Calu3 (cell line): ENCODE measurements at regions not wholly inside any gene's neighbourhood (a gene's known extent, or its start where the extent isn't known, plus 50 kb on each side); places are given as distances from the start of the nearest gene placed in this dataset.
"Not testable (repeated sequence)": the region's sequence is repeated elsewhere in the genome, so short reads cannot be mapped to it uniquely, and the experiment has no call there.

ENCODE experiments used
- BruUV-seq: library from RNA; stranded (reverse); fragments of 400-500 nt; replicated peaks from 2 replicates; lab custom pipeline; 2021; lab: Mats Ljungman, UMichigan
- CTCF ChIA-PET: fragments of 300-600 bp; sonication (Branson Sonifier 250); formaldehyde crosslinking; loops from one replicate; lab custom pipeline; 2022; ENCODE audit warnings: antibody characterized with exemption; lab: Charles Lee
- DNase-seq: peaks from one replicate; pipeline ENCODE4 v3.0.0; 2022
- H3K27ac Mint-ChIP-seq: one replicate; pipeline ENCODE4 v1.8.0; 2022; ENCODE audit warnings: mixed read lengths; ENCODE audit not compliant: unreplicated experiment
- H3K27me3 Mint-ChIP-seq: one replicate; pipeline ENCODE4 v1.8.0; 2022; ENCODE audit warnings: mixed read lengths; ENCODE audit not compliant: unreplicated experiment
- H3K36me3 Mint-ChIP-seq: one replicate; pipeline ENCODE4 v1.8.0; 2022; ENCODE audit warnings: mild to moderate bottlenecking, moderate library complexity, mixed read lengths; ENCODE audit not compliant: insufficient read depth, unreplicated experiment
- H3K4me1 Mint-ChIP-seq: one replicate; pipeline ENCODE4 v1.8.0; 2022; ENCODE audit warnings: mild to moderate bottlenecking, low read depth, mixed read lengths; ENCODE audit not compliant: unreplicated experiment
- H3K4me3 Mint-ChIP-seq: one replicate; pipeline ENCODE4 v1.8.0; 2022; ENCODE audit warnings: mild to moderate bottlenecking, low read depth, moderate library complexity, mixed read lengths; ENCODE audit not compliant: unreplicated experiment
- H3K9me3 Mint-ChIP-seq: one replicate; pipeline ENCODE4 v1.8.0; 2022; ENCODE audit warnings: low read depth, mixed read lengths; ENCODE audit not compliant: unreplicated experiment
- intact Hi-C: fragments of 100-400 bp; cut with micrococcal nuclease; formaldehyde crosslinking; loops from one replicate; pipeline ENCODE4 v1.10.0; 2022; ENCODE audit not compliant: unreplicated experiment
- TF ChIP-seq, protein P1 (sequence below): fragments of 200-600 bp; IDR thresholded peaks from one replicate; pipeline ENCODE4 v1.8.0; 2022; ENCODE audit warnings: antibody characterized with exemption; ENCODE audit not compliant: unreplicated experiment

- intact Hi-C loops, result no loop called here
- no TSS peak for BruUV-seq
- CTCF ChIA-PET, result no interaction called here
- H3K27me3 Mint-ChIP-seq, result no peaks in the 10 kb centered on the region
- no peaks in the 10 kb centered on the region for H3K36me3 Mint-ChIP-seq
- no peak overlapping the region for H3K27ac Mint-ChIP-seq
- H3K4me3 Mint-ChIP-seq, result no peak overlapping the region
- H3K4me1 Mint-ChIP-seq, result peaks cover 14% of the 10 kb centered on the region
- H3K9me3 Mint-ChIP-seq, result no peaks in the 10 kb centered on the region
- DNase-seq, result peak; percentile 44
- TF ChIP-seq, protein P1, sequence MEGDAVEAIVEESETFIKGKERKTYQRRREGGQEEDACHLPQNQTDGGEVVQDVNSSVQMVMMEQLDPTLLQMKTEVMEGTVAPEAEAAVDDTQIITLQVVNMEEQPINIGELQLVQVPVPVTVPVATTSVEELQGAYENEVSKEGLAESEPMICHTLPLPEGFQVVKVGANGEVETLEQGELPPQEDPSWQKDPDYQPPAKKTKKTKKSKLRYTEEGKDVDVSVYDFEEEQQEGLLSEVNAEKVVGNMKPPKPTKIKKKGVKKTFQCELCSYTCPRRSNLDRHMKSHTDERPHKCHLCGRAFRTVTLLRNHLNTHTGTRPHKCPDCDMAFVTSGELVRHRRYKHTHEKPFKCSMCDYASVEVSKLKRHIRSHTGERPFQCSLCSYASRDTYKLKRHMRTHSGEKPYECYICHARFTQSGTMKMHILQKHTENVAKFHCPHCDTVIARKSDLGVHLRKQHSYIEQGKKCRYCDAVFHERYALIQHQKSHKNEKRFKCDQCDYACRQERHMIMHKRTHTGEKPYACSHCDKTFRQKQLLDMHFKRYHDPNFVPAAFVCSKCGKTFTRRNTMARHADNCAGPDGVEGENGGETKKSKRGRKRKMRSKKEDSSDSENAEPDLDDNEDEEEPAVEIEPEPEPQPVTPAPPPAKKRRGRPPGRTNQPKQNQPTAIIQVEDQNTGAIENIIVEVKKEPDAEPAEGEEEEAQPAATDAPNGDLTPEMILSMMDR, result peak; percentile 27
Observed at GRCh38 chr6:86706449-86706848, 230.9 kb upstream of the HTR1E start.

- H3K4me1 Mint-ChIP-seq, H3K36me3 Mint-ChIP-seq, H3K9me3 Mint-ChIP-seq, H3K4me3 Mint-ChIP-seq, DNase-seq, intact Hi-C loops, CTCF ChIA-PET, BruUV-seq, H3K27ac Mint-ChIP-seq, H3K27me3 Mint-ChIP-seq: not testable (repeated sequence)
Observed at GRCh38 chr6:86701228-86701627, 236.1 kb upstream of the HTR1E start.

GRCh38 chr6:86686496-86686895 is 250.8 kb upstream of the HTR1E start:
- Mint-ChIP-seq H3K27ac (no peak overlapping the region), H3K9me3 (no peaks in the 10 kb centered on the region), H3K36me3 (no peaks in the 10 kb centered on the region), H3K27me3 (no peaks in the 10 kb centered on the region), H3K4me1 (no peaks in the 10 kb centered on the region), H3K4me3 (no peak overlapping the region)
- CTCF ChIA-PET, result no interaction called here
- no TSS peak for BruUV-seq
- TF ChIP-seq, protein P1, result no peak
- no peak for DNase-seq
- intact Hi-C loops, result no loop called here

DNA sequence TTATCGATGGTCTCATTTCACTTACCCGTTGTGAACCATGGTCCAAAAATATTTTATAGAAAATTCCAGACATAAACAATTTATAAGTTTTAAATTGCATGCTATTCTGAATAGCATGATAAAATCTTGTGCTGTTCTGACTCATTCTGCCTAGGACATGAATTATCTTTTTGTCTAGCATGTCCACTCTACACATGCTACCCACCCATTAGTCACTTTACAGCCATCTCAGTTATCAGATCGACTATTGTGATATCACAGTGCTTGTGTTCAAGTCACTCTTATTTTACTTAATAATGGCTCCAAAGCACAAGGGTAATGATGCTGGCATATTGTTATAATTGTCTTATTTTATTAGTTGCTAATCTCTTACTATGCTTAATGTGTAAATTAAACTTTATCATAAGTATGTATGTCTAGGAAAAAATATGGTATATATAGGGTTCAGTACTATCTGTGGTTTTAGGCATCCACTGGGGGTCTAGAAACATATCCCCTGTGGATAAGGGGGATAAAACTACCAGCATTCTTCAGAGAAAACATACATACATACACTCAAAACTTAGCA is 252.0 kb upstream of the HTR1E start:
- Mint-ChIP-seq H3K4me3 (no peak overlapping the region), H3K27ac (no peak overlapping the region), H3K4me1 (no peaks in the 10 kb centered on the region), H3K36me3 (no peaks in the 10 kb centered on the region), H3K9me3 (no peaks in the 10 kb centered on the region), H3K27me3 (no peaks in the 10 kb centered on the region)
- no TSS peak for BruUV-seq
- CTCF ChIA-PET, result no interaction called here
- no peak for DNase-seq
- intact Hi-C loops, result no loop called here
- TF ChIP-seq, protein P1, result no peak

DNA sequence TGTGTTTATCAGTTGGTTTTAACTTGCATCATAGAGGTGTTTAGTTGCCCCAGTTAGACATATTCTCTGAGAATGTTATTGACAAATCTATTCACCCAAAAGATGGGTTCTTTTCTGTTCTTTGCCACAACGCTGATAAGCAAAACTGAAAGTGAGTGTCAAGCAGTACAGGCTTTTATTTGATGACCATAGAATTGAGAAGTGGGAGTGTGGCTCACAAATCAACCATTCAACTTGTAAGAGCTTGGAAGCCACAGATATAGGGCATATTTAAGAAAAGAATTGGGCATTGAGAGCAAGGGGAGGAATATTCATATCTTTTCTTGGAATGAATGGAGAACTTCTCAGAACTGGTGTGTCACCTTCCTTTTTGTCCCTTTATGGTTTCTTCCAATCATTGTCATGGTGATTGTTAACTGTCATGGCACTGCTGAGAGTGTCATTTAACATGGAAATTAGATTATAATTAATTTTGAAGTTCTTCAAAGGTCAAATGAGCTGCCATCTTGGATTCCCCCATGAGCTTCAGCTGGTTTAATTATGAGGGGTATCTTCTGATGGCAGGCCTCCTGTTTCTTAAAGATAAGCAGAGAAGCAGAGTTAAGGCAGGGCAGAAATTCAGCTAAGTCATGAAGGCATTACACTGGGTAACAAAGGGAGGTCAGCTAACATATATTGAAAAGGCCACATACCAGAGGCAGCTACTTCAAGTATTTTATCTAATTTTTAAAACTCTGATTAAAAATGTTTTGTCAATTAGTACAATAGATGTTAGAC is 254.0 kb upstream of the HTR1E start:
- TF ChIP-seq, protein P1, result no peak
- CTCF ChIA-PET, result no interaction called here
- Mint-ChIP-seq H3K27me3 (no peaks in the 10 kb centered on the region), H3K27ac (no peak overlapping the region), H3K36me3 (no peaks in the 10 kb centered on the region), H3K4me3 (no peak overlapping the region), H3K4me1 (no peaks in the 10 kb centered on the region), H3K9me3 (no peaks in the 10 kb centered on the region)
- DNase-seq, result no peak
- BruUV-seq, result no TSS peak
- intact Hi-C loops, result no loop called here
